Medulla oblongata (tissue), 1 donor: ENCODE measurements at regions not wholly inside any gene's neighbourhood (a gene's known extent, or its start where the extent isn't known, plus 50 kb on each side); places are given as distances from the start of the nearest gene placed in this dataset.

Experiments
- DNase-seq: peaks from one replicate; pipeline ENCODE4 v3.0.0-alpha.2; 2015; ENCODE audit errors: extremely low spot score

- DNase-seq = no peak
Observed at GRCh38 chr3:107247116-107247515, 130.1 kb upstream of the CCDC54 start.

GRCh38 chr3:107249132-107249531 lies 128.1 kb upstream of the CCDC54 start:
- no peak for DNase-seq

- DNase-seq = no peak
Observed at GRCh38 chr3:107250221-107250620, 127.0 kb upstream of the CCDC54 start.

- DNase-seq = no peak
Observed at GRCh38 chr3:107251819-107252218, 125.4 kb upstream of the CCDC54 start.

- DNase-seq = no peak
Observed at GRCh38 chr3:107256963-107257362, 120.3 kb upstream of the CCDC54 start.

- no peak for DNase-seq
Observed at GRCh38 chr3:107258300-107258699, 118.9 kb upstream of the CCDC54 start.

GRCh38 chr3:107260207-107260606 lies 117.0 kb upstream of the CCDC54 start:
- DNase-seq = no peak

GRCh38 chr3:107263269-107264021 lies 113.8 kb upstream of the CCDC54 start:
- DNase-seq = no peak

GRCh38 chr3:107264888-107265287 lies 112.4 kb upstream of the CCDC54 start:
- DNase-seq = peak; percentile 53

GRCh38 chr3:107265526-107265925 lies 111.7 kb upstream of the CCDC54 start:
- DNase-seq = no peak

- DNase-seq = peak; percentile 57
Observed at GRCh38 chr3:107268469-107268868, 108.8 kb upstream of the CCDC54 start.

GRCh38 chr3:107269136-107269535 lies 108.1 kb upstream of the CCDC54 start:
- DNase-seq = no peak

GRCh38 chr3:107271787-107272387 lies 105.4 kb upstream of the CCDC54 start:
- peak; percentile 75 for DNase-seq

GRCh38 chr3:107272471-107272870 lies 104.8 kb upstream of the CCDC54 start:
- no peak for DNase-seq

- no peak for DNase-seq
Observed at GRCh38 chr3:107272885-107273284, 104.4 kb upstream of the CCDC54 start.

GRCh38 chr3:107273771-107274170 lies 103.5 kb upstream of the CCDC54 start:
- no peak for DNase-seq

- DNase-seq = no peak
Observed at GRCh38 chr3:107275511-107275910, 101.7 kb upstream of the CCDC54 start.

GRCh38 chr3:107283948-107284347 lies 93.3 kb upstream of the CCDC54 start:
- DNase-seq = no peak

GRCh38 chr3:107284612-107285011 lies 92.6 kb upstream of the CCDC54 start:
- DNase-seq = no peak

GRCh38 chr3:107285197-107285596 lies 92.0 kb upstream of the CCDC54 start:
- no peak for DNase-seq

- no peak for DNase-seq
Observed at GRCh38 chr3:107289354-107289753, 87.9 kb upstream of the CCDC54 start.

GRCh38 chr3:107294117-107294516 lies 83.1 kb upstream of the CCDC54 start:
- DNase-seq = no peak

- DNase-seq = no peak
Observed at GRCh38 chr3:107297597-107297996, 79.6 kb upstream of the CCDC54 start.

- DNase-seq = no peak
Observed at GRCh38 chr3:107307205-107307604, 70.0 kb upstream of the CCDC54 start.
